HG03575 (cell line): ENCODE measurements at regions not wholly inside any gene's neighbourhood (a gene's known extent, or its start where the extent isn't known, plus 50 kb on each side); places are given as distances from the start of the nearest gene placed in this dataset.
"Not testable (repeated sequence)": the region's sequence is repeated elsewhere in the genome, so short reads cannot be mapped to it uniquely, and the experiment has no call there.

Source experiments
- ATAC-seq: cut with Tn5 transposase; IDR thresholded peaks from one replicate; pipeline ENCODE4 v1.9.1; 2021; ENCODE audit not compliant: unreplicated experiment, insufficient number of reproducible peaks, low FRiP score; ENCODE audit errors: extremely low read depth

DNA sequence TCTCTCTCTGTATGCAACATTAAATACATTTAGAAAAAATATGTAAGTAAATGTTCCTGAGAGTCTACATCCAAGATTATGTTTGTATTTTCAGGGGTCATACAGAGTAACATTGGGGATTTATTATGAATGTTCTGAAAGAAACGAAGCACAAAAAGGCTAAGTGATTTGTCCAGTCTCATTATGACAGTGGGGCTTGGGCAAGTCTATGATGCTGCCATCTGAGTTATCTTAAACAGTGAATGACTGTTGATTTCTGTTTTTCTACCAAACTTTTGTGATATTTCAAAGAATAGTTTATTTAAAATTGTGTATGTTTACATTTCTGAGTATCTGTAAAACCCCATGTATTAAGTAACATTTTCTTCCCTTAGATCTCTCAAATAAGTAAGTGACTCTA, 481.2 kb upstream of the ZNF717 start:
- ATAC-seq = no peak

DNA sequence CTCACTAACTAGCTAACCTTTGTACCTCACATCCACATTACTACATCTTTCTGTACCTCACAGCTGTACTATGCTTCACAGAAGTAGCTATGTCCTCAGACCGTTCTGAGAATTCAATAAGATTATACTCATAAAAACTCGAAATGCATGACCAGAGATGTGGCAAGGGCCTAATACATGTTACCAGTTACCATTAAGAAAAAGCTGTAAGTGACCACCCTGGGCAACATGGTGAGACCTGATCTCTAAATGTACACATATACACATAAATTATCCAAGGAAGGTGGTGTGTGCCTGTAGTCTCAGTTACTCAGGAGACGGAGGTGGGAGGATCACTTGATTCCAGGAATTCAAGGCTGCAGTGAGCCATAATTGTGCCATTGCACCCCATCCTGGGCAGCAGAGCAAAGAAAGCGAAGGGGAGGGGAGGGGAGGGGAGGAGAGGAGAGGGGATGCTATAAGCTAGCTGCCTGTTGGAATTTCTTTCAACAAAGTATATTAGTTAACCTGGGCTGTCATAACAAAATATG, 482.6 kb upstream of the ZNF717 start:
- ATAC-seq = no peak

DNA sequence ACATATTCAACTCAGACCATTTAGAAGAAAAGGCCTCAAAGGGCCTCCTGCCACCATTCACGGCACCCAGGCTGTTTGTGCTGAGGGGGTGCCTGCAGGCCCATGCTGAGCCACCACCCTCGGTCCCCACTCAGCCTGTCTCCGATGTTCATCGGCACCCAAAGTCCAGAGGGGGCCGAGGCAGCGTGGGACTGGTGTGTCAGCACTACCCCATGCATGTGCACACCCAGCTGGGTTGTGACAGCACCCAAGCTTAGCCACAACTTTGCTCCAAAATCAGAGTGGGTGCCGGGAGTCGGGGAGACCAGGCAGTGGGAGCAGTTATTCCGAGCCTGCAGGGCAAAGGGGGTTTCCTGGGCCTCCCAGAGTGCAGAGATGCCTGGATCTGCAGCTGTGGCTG, 508.5 kb upstream of the ZNF717 start:
- ATAC-seq = no peak

DNA sequence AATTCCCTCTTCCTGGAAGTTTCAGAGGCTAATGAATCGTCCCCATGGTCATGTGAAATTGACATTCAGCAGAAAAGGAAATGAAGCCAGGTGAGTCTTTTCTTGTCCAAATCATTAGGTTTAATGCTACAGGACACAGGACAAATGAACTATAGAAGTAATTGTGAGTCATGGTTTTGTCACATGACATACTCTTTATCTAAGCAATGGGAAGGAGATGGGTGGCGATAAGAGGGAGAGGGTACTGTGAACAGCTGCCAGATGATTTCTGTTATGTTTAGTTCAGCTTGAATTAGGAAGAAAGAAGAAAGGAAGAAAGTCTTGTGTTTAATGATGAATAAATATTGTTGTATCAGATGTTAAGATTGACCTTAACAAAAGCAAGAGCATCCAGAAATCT, 515.4 kb upstream of the ZNF717 start:
- ATAC-seq = no peak

DNA sequence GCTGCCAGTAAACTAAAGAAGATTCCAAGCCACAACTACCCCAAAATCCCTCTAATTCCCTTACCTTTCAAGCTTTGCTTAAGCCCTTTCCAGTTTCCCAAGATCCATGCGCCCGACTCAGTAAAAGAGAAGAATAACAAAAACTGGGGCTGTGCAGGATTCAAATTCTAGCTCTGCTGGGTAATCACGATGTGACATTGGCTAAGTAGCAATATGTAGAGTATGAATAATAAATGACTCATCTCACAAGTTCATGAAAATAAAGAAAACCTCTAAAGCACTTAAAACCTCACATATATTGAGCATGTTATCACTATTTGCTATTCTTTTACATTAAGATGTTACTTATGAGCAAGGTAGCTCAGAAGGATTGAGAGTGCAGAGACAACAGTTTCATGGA, 522.2 kb upstream of the ZNF717 start:
- ATAC-seq = no peak

DNA sequence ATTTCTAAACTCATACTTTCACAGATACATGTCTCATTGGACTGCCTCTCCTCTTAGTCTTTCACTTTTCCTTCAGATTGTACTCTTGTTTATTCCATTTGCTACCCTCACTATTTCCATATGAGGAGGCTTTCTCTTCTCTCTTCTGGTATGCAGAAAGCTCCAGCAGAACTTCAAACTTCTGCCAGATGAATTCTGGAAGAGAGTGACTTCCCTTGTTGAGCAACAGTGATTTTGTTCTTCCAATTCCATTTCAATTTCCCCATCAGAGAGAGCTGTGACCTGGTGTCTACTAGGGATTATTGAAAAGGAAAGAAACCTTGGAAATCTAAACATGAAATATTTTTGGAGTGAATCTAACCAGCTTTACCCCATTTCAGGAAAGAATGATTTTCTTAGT, 523.2 kb upstream of the ZNF717 start:
- ATAC-seq = no peak

DNA sequence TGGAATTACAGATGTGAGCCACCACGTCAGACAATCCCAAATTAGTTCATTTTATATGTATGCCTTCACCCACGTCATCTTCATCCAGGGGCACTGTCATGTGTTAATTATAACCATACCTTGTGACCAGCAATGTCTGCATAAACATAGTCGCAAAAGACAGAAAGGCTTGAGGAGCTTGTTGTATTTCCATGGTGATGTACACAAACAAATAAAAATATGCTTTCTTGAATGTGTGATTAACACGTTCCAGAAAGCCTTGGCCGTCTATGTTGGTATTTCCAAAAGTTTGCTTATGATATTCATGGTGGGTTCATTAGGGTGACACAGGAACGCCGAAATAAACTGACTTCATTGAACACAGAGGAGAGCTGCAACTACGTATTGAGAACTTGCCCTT, 524.7 kb upstream of the ZNF717 start:
- ATAC-seq = no peak

DNA sequence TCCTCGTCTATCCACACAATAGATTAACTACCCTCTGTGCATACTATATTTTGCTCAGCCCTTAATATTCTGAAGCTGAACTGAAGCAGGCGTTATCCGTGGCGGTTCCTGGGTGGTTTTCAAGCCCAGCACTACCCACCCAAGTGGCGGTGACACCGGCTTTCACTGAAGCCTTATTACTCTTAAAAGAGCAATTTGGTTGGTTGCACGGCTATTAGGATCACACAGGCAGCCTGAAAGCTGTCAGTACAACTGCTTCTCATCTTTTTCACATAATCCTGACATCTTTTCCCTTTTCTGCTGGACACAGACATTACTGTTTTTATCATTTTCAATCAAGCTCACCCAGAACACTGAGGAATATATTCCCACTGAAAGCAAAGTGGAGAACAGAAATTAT, 525.3 kb upstream of the ZNF717 start:
- ATAC-seq = no peak

DNA sequence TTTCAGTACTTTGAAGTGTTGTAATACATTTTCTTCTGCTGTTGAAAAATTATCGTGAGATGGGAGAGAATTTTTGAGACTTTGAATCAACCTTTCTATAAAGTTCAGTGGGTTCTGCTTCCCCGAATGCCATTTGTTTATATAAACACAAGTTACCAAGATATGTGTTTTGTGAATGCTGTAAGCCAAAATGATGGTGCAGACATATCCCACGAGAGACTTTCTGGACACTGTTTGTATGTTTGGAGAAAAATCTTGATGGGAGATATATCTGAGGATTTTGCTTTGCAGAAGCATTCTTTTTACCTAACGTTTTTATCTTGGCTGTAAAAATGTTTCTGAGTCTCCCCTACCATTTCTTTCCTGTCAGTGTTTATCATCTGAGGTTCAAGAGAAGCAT, 526.6 kb upstream of the ZNF717 start:
- no peak for ATAC-seq

DNA sequence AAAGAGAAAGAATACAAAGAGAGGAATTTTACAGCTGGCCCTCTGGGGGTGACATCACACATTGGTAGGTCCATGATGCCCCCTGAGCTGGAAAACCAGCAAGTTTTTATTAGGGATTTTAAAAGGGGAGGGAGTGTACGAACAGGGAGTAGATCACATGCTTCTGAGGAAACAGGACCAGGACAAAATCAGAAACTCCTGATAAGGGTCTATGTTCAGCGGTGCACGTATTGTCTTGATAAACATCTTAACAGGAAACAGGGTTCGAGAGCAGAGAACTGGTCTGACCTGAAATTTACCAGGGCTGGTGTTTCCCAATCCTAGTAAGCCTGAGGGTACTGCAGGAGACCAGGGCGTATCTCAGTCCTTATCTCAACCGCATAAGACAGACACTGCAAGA, 530.6 kb upstream of the ZNF717 start:
- not testable (repeated sequence) for ATAC-seq

DNA sequence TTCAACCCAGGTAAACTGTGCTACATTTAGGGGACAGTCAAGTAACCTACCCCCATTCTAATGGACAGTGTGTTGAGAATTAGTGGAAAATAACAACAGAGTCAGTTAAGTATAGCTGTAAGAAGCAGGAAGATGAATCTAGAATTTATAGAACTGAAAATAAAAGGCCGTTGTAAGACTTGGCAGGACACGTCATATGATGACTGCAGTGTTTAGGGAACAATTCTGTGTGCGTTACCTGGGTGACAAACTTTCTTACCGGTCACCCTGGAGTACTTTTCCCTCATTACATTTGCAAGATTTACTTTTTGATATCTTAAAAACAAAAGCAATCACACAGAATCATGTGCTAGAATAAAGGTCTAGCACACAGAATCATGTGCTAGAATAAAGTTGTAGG, 536.3 kb upstream of the ZNF717 start:
- no peak for ATAC-seq

DNA sequence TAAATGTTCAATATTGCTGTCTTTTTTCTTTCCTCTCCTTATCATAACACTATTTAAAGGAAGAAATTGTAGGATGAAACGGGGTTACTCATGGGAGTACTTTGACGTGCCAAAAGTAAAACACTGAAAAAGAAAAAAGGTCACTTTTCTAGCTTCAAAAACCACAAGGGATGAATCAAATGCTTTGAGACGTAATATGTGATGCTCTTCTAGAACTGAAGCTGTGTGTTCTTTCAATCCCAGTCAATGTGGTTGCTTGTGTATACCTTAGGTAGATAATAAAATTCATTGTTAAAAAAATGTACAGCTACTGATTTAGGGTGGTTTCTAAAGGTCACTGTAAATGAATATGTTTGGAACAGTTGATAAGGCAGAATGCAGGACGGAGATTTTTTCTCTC, 538.8 kb upstream of the ZNF717 start:
- ATAC-seq = no peak

DNA sequence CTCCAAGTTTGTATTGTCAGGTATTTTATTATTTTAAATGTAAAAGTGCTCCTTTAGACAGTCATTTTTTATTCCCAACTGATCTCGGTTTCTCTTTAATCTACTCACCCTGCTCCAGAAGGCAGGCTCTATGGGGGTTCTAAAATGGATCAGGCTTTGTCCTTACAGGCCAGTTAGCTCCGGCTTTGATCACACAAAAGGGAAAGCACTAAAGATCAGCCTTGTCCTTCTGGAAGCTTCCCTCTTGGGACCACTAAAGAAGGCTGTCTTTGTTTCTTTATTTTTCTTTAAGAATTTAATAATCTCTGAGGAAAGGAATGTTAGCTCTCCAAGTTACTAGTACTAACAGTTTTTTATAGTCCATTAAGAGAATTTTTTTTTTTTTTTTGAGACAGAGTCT, 560.5 kb upstream of the ZNF717 start:
- no peak for ATAC-seq

DNA sequence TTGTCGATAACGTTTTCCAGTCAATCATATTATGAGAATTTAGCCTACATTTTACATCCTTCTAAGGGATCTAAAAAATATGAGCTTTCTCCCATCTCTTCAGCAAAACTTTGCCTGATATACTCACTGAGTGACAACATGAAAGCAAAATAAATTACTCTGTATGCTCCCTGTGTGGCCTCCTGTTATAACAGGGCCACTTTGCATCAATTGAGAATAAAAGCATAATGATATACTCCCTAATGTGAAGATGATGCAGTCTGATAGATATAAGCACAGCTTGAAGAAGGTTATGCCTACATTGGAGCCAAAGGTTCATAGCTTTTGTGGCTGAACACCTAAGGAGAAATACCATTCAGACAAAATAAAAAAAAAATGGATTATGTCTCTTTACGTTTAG, 561.3 kb upstream of the ZNF717 start:
- no peak for ATAC-seq

DNA sequence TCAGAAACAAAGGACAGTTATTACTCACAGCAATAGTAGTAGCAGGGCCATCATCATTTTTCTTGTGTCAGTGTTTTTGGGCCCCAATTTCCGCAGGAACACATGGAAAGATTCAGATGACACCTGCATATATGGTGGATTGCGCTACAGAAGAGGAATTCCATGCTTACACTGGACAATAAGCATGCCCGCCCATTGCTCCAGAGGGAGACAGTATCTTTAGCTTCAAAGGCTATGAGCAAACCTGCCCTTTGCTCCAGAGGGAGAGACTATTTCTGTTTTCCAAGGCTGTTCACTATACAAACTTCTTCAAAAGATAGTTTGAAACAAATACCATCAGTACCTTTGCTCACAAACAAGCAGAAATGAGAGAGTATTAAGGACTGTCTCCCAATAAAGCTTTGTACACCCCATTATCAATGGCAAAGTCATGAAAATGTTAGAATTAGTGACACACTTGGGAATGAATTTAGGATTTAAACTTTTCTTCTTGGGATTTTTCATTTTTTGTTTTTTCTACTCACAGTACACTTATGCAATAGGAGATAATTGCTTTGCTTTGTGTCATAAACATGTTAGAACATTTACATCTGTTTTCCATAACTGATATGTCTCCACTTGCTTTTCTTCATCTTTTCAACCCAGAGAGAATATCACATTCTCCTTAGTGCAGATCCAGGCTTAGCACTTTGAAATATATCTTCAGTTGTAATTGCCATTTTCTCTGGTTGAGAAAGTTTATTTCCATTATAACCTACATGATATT, 564.5 kb upstream of the ZNF717 start:
- ATAC-seq = no peak

DNA sequence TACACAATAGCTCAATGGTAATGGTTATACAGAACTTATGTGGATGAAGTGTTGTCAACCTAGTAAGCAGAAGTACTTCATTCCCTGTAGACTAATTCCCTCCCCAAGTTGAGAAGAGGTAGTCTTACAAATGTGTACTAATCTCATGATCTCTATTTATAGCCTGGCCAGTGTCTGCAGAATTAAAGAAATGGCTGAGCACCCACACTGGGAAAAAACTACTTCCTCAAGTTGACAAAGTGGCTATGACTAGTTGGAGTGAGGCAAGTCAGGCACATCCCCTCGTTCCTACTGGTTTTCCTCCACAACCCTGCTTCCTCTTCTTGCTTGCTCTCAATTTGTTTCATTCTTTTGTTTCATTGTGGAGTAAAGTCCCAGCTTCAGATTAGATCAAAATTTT, 566.7 kb upstream of the ZNF717 start:
- no peak for ATAC-seq

DNA sequence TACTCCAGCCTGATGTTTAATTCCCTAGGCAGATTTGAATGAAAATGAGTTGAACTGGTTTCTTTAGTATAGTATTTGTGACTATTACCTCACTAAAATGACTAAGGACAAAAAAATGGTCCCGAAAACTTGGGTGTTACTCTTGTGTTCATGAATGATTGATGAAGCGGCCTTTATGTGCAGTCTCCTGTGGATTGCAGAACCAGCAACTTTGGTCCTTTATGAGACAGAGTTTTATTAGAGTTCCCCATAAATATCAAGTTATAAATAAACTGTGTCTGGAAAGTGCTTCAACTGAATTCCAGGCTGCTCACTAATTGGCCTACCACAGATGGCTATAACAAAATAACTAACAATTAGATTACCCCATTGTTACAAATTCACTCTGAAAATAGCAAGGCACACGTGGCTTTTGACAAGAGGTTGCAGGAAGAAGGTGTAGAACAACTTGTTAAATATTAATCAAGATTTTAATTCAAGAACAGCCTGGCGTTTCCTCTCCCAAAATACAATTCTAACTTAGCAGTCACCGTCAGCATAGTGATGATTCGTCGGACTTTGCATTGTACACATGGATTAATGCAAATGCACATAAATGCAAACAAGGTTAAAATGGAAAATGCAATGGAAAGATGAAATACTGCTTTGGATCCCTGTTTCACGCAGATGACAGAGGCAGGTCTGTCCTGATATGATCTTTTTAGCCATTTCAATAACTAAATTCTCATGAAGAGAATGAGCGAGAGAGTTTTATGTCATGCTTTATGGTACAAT, 567.3 kb upstream of the ZNF717 start:
- no peak for ATAC-seq

DNA sequence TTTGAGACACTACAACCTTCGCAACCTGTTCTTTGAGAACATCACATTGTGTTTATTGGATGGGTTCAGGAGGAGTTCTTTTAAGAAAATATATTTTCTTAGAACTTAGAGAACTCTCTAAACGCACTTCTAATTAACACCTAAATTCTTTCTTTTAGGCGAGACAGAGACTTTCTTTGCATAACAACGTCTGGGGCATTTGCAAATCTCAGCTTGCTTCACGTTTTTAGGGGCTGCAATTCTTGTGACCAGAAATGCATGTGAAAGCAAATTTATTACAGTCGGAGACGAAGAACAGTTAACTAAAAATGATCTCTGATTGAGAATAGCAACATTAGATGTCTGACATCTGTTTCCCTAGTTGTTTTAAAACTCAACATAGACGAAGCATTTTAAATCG, 568.3 kb upstream of the ZNF717 start:
- no peak for ATAC-seq

DNA sequence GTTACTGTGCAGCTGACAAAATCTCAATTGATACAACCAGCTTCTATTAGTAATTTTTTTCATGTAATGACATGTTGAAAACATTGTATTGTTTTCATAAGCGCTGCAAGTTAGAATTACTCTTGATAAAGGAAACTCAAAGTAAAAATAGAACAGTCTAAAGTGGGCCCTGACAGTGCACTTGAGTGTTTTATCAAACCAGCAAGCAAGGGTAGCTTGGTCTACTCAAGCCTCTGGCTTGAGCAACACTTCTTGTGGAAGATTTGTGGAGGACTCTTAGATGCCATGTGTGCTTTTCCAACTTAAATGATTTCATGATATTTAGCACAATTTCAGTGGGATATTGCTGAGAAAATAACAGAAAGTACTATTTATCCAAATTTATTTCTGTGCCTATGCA, 575.7 kb upstream of the ZNF717 start:
- ATAC-seq = no peak

DNA sequence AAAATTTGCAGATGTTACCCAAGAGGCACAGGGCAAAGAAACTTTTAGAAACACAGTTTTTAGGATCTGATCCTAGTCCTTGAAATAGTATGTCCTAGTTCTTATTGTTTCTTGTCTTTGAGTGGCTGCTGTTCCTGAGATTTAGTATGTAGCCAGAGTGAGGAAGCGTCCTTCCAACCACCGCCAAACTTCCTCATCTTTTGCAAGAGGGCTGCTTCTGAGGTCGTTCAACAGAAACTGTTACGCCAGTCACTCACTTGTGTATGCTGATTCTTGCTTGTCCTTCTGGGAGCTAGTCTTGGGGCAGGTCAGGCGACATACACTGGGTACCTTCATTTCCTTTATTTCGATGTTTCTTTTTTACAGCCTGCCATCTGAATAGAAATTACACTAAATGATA, 577.3 kb upstream of the ZNF717 start:
- ATAC-seq = no peak
